ENCODE measurements at regions not wholly inside any gene's neighbourhood (a gene's known extent, or its start where the extent isn't known, plus 50 kb on each side); places are given as distances from the start of the nearest gene placed in this dataset.

GRCh38 chr7:46368871-46369270 is 447.8 kb upstream of the IGFBP3 start:
- TF ChIP-seq TCF7L2 (IDR thresholded peaks at IDR 0.05; ENCODE audit: borderline replicate concordance, extremely low read depth, insufficient read depth, insufficient read length) = no peak
- TF ChIP-seq POLR2A (IDR thresholded peaks at IDR 0.05; ENCODE audit: borderline replicate concordance, extremely low read depth, insufficient read depth, insufficient read length) = no peak
- no peak for TF ChIP-seq JUND (IDR thresholded peaks at IDR 0.05)
- no peak for TF ChIP-seq CTCF (IDR thresholded peaks at IDR 0.05 in 2 of 3, conservative IDR thresholded peaks at IDR 0.05 in 1 of 3; ENCODE audit: borderline replicate concordance in 1 of 3, insufficient read depth in 1 of 3, low read depth in 2 of 3, low read length in 2 of 3)
